ENCODE measurements at regions not wholly inside any gene's neighbourhood (a gene's known extent, or its start where the extent isn't known, plus 50 kb on each side); places are given as distances from the start of the nearest gene placed in this dataset.

DNA sequence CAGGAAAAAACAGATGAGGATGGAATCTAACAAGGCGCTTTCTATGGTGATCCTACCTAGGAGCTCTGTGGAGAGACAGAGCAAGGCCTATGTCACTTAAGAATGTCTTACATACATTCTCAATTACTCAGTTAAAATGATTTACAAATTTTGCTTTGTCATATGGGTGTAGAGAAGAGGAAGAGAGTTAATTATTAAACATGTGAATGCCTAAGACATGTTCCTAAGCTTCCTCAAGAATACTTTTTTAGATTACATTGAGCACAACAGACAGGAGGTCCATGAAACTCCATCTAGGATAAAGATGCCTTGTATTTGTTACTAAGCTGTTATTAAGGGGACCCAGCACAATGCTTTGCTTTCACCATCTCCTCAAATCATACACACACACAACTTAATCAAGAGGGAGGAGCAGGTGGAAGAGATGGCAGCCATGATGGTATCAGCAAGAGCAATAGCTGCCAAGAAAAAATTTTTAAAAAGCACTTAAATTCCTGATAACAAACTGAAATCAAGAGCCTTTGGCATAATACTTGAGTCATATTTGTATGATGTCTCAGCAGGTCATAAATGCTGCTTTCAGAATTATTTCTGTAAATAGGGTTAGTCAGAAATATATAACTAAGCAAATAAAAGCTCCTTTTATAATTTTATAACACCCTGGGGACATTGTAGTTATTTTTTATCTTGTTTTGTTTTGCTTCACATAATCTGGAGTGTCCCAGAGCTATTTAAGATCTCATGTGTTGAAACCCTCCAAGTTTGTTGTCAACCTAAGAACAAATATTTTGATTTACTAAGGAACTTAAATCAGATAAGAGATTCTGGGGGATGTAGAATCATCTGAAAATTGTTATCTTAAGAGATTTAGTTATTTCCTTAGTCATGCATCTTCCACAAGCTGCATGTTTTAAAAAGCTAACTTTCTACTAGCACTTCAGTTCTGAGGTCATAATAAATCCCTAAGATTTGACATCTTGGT, 70.0 kb upstream of the CD2AP start:
- no peaks in the 10 kb centered on the region for H3K27me3 ChIP-seq
- H3K27ac ChIP-seq: peak overlapping the region; percentile 11
- TF ChIP-seq, protein P1, sequence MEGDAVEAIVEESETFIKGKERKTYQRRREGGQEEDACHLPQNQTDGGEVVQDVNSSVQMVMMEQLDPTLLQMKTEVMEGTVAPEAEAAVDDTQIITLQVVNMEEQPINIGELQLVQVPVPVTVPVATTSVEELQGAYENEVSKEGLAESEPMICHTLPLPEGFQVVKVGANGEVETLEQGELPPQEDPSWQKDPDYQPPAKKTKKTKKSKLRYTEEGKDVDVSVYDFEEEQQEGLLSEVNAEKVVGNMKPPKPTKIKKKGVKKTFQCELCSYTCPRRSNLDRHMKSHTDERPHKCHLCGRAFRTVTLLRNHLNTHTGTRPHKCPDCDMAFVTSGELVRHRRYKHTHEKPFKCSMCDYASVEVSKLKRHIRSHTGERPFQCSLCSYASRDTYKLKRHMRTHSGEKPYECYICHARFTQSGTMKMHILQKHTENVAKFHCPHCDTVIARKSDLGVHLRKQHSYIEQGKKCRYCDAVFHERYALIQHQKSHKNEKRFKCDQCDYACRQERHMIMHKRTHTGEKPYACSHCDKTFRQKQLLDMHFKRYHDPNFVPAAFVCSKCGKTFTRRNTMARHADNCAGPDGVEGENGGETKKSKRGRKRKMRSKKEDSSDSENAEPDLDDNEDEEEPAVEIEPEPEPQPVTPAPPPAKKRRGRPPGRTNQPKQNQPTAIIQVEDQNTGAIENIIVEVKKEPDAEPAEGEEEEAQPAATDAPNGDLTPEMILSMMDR (IDR thresholded peaks at IDR 0.05): no peak
- peaks cover 8% of the 10 kb centered on the region for H3K4me1 ChIP-seq
- intact Hi-C loops (cut with DNase I): no loop called here
- DNase-seq: no peak
- peak; percentile 29 for ATAC-seq
- H3K36me3 ChIP-seq: no peaks in the 10 kb centered on the region
- H3K4me3 ChIP-seq: no peak overlapping the region
- H3K9me3 ChIP-seq: no peaks in the 10 kb centered on the region

DNA sequence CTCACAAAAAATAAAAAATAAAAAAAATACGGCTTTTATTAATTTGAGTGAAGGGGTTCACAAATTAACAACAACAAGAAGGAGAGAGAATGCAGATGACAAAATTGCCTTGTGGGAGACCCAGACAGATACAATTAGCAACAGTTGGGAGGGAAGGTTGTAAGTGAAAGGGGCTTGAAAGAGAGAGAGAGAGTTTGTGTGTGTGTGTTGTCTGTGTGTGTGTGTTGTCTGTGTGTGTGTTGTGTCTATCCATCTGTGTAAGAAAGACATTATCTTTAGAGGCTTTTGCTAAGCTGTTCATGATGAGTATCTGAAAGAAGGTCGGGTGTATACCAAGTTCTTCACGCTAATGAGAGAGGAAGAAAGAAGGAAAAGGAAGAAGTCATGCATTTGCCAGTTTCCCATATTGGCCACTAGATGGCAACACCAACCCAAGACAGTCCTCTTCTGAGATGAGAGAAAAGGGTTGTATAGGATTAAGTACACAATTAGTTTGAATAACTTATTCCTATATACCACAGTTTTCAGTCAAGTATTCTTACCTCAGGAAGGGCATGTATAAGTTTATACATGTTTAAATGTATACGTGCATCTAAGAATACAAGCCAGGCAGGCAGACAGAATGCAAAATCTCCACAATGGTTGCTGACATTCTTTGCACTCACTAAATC, 63.7 kb upstream of the CD2AP start:
- peak overlapping the region; percentile 51 for H3K4me3 ChIP-seq
- H3K4me1 ChIP-seq: no peaks in the 10 kb centered on the region
- DNase-seq: no peak
- H3K9me3 ChIP-seq: no peaks in the 10 kb centered on the region
- TF ChIP-seq, protein P1 (IDR thresholded peaks at IDR 0.05): peak; percentile 94
- intact Hi-C loops (cut with DNase I): no loop called here
- peak; percentile 96 for ATAC-seq
- no peaks in the 10 kb centered on the region for H3K36me3 ChIP-seq
- peak overlapping the region; percentile 68 for H3K27ac ChIP-seq
- H3K27me3 ChIP-seq: no peaks in the 10 kb centered on the region

DNA sequence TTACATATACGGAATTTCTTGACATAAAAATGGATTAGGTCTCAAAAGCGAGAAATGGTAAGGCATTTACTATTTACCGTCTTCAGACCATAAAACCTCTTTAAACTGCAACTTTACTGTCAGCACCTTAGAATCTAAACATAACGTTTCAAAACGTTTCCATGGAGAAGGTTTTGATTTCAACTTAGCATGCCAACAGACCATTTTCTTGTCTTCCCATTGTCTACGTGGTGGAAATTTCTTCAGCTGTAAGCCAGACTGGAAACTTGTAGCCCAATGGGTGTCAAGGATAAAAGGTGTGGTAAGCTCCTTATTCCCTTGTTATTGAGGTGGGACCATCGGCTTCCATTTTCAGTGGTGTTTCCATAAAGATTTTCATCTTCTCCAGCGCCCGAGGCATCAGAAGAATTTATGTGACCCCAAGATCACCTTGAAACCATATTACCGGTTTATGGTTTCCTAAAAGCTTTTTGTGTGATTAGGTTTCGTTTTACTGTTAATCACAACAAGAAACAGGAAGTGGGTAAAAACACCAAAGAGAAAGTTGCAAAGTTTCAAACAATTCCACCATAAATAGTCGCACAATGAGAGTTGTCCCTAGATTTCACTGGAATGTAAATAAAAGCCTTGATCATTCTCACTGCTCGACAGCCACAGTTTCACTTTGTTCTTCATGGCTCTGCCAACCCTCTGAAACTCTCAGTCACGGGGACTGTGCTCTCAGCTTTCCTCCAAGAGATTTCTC, 63.0 kb upstream of the CD2AP start:
- Histone ChIP-seq H3K36me3 (no peaks in the 10 kb centered on the region), H3K4me3 (peak overlapping the region; percentile 51), H3K27me3 (no peaks in the 10 kb centered on the region), H3K9me3 (no peaks in the 10 kb centered on the region), H3K4me1 (no peaks in the 10 kb centered on the region), H3K27ac (peak overlapping the region; percentile 68)
- TF ChIP-seq, protein P1 (IDR thresholded peaks at IDR 0.05): no peak
- intact Hi-C loops (cut with DNase I): no loop called here
- no peak for DNase-seq
- ATAC-seq: peak; percentile 71

DNA sequence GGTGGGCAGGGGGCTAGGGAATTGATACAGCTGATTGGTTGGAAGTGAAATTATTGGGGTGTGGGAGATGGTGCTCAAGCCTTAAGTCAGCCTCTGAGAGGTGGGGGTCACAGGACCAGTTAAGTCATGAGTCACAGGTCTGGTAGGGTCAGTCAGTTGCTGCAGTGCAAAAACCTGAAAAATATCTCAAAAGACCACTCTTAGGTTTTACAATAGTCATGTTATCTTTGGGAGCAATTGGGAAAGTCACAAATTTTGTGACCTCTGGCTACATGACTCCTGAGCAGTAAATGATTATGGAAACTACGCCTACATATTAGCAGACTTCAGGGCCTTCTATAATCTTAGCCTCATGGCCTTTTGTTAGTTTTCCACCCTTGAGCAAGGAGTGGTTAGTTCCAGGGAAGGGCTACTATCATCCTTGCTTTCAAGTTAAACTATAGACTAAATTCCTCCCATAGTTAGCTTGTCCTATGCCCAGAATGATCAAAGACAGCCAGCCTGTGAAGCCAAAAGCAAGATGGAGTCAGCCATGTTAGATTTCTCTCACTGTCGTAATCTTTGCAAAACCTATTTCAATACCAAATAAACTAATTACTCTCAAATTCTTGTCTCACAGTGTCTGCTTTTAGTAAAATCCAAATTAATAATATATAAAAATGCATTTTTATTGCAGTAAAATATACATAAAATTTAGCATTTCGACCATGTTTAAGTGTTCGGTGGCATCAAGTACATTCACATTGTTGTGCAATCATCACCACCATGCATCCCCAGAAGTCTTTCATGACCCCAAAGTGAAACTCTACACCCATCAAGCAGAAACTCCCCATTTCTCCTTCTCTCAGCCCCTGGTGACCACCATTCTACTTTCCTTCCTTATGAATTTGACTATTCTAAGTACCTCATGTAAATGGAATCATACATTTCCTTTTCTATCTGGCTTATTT, 60.9 kb upstream of the CD2AP start:
- no peak overlapping the region for H3K27ac ChIP-seq
- no peaks in the 10 kb centered on the region for H3K36me3 ChIP-seq
- DNase-seq: no peak
- intact Hi-C loops (cut with DNase I): no loop called here
- no peaks in the 10 kb centered on the region for H3K4me1 ChIP-seq
- TF ChIP-seq, protein P1 (IDR thresholded peaks at IDR 0.05): no peak
- H3K27me3 ChIP-seq: no peaks in the 10 kb centered on the region
- no peak overlapping the region for H3K4me3 ChIP-seq
- no peak for ATAC-seq
- H3K9me3 ChIP-seq: no peaks in the 10 kb centered on the region

DNA sequence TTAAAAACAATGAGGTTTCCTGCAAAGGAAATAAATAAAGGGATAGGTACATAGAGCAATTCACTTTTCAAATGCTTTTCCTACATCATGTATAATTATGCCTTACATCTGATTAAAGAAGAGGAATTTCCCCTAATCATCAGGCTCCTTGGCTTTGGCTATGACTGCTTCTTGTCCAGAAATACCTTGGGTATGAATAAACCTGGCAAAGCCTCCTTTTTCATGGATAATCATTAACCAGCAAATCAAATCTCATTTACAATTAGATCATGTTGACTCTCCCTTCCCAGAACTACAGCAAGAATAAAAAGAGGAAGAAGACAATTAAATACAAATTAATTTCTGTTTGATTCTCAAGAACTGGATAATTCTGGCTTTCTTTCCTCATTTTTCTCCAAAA, 58.0 kb upstream of the CD2AP start:
- Histone ChIP-seq H3K9me3 (no peaks in the 10 kb centered on the region), H3K4me1 (no peaks in the 10 kb centered on the region), H3K36me3 (no peaks in the 10 kb centered on the region), H3K4me3 (no peak overlapping the region), H3K27me3 (no peaks in the 10 kb centered on the region), H3K27ac (no peak overlapping the region)
- ATAC-seq (peak; percentile 54), DNase-seq (no peak)
- TF ChIP-seq, protein P1 (IDR thresholded peaks at IDR 0.05): no peak
- intact Hi-C loops (cut with DNase I): no loop called here

All from upper lobe of right lung (tissue), 1 donor.